SK-N-SH treated with all-trans-retinoic acid at 6 μM for 48 hours (cell line): ENCODE measurements at regions not wholly inside any gene's neighbourhood (a gene's known extent, or its start where the extent isn't known, plus 50 kb on each side); places are given as distances from the start of the nearest gene placed in this dataset.

Experiments used
- ARNTL ChIP-seq: fragments of 450-650 bp; formaldehyde crosslinking; IDR thresholded peaks from 2 replicates; pipeline ENCODE4 v1.5.0; 2020; ENCODE audit warnings: low read depth, mild to moderate bottlenecking, moderate library complexity, borderline replicate concordance
- PATZ1 ChIP-seq: fragments of 250-450 bp; sonication (Bioruptor Pico); IDR thresholded peaks from 2 replicates; pipeline ENCODE4 v1.8.0; 2020; ENCODE audit warnings: mild to moderate bottlenecking, moderate library complexity, borderline replicate concordance
- TF ChIP-seq, protein P1 (sequence below): fragments of 250-450 bp; sonication (Bioruptor Pico); IDR thresholded peaks from 2 replicates; pipeline ENCODE4 v1.5.0; 2020; ENCODE audit warnings: mild to moderate bottlenecking, moderate library complexity

GRCh38 chr10:78628976-78629375 lies 439.8 kb upstream of the ZMIZ1 start:
- TF ChIP-seq PATZ1: no peak
- TF ChIP-seq, protein P1, sequence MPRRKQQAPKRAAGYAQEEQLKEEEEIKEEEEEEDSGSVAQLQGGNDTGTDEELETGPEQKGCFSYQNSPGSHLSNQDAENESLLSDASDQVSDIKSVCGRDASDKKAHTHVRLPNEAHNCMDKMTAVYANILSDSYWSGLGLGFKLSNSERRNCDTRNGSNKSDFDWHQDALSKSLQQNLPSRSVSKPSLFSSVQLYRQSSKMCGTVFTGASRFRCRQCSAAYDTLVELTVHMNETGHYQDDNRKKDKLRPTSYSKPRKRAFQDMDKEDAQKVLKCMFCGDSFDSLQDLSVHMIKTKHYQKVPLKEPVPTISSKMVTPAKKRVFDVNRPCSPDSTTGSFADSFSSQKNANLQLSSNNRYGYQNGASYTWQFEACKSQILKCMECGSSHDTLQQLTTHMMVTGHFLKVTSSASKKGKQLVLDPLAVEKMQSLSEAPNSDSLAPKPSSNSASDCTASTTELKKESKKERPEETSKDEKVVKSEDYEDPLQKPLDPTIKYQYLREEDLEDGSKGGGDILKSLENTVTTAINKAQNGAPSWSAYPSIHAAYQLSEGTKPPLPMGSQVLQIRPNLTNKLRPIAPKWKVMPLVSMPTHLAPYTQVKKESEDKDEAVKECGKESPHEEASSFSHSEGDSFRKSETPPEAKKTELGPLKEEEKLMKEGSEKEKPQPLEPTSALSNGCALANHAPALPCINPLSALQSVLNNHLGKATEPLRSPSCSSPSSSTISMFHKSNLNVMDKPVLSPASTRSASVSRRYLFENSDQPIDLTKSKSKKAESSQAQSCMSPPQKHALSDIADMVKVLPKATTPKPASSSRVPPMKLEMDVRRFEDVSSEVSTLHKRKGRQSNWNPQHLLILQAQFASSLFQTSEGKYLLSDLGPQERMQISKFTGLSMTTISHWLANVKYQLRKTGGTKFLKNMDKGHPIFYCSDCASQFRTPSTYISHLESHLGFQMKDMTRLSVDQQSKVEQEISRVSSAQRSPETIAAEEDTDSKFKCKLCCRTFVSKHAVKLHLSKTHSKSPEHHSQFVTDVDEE (CRISPR knock-in tag): no peak
- TF ChIP-seq ARNTL (CRISPR knock-in tag): no peak
